ENCODE measurements at regions not wholly inside any gene's neighbourhood (a gene's known extent, or its start where the extent isn't known, plus 50 kb on each side); places are given as distances from the start of the nearest gene placed in this dataset.

GRCh38 chr4:181264893-181265292 is 978.3 kb upstream of the TENM3 start:
- H3K27me3 Mint-ChIP-seq (ENCODE audit: unreplicated experiment): peaks cover 29% of the 10 kb centered on the region
- H3K9me3 Mint-ChIP-seq (ENCODE audit: unreplicated experiment): no peaks in the 10 kb centered on the region
- H3K4me3 Mint-ChIP-seq (ENCODE audit: unreplicated experiment): no peak overlapping the region
- TF ChIP-seq CTCF (IDR thresholded peaks at IDR 0.05): no peak
- no peaks in the 10 kb centered on the region for H3K36me3 Mint-ChIP-seq (ENCODE audit: unreplicated experiment)
- H3K4me1 Mint-ChIP-seq (ENCODE audit: unreplicated experiment): no peaks in the 10 kb centered on the region
- no peak for DNase-seq (ENCODE audit: extremely low spot score, unreplicated experiment)
- H3K27ac Mint-ChIP-seq (ENCODE audit: unreplicated experiment): no peak overlapping the region

GRCh38 chr4:181265370-181265769 is 977.8 kb upstream of the TENM3 start:
- TF ChIP-seq CTCF (IDR thresholded peaks at IDR 0.05): no peak
- Mint-ChIP-seq H3K9me3 (ENCODE audit: unreplicated experiment) (no peaks in the 10 kb centered on the region), H3K27ac (ENCODE audit: unreplicated experiment) (no peak overlapping the region), H3K36me3 (ENCODE audit: unreplicated experiment) (no peaks in the 10 kb centered on the region), H3K4me3 (ENCODE audit: unreplicated experiment) (no peak overlapping the region), H3K4me1 (ENCODE audit: unreplicated experiment) (no peaks in the 10 kb centered on the region), H3K27me3 (ENCODE audit: unreplicated experiment) (peaks cover 28% of the 10 kb centered on the region)
- no peak for DNase-seq (ENCODE audit: extremely low spot score, unreplicated experiment)

- no peaks in the 10 kb centered on the region for H3K36me3 Mint-ChIP-seq (ENCODE audit: unreplicated experiment)
- peaks cover 2% of the 10 kb centered on the region for H3K27me3 Mint-ChIP-seq (ENCODE audit: unreplicated experiment)
- H3K9me3 Mint-ChIP-seq (ENCODE audit: unreplicated experiment): no peaks in the 10 kb centered on the region
- H3K27ac Mint-ChIP-seq (ENCODE audit: unreplicated experiment): no peak overlapping the region
- DNase-seq (ENCODE audit: extremely low spot score, unreplicated experiment): no peak
- no peak for TF ChIP-seq CTCF (IDR thresholded peaks at IDR 0.05)
- no peaks in the 10 kb centered on the region for H3K4me1 Mint-ChIP-seq (ENCODE audit: unreplicated experiment)
- no peak overlapping the region for H3K4me3 Mint-ChIP-seq (ENCODE audit: unreplicated experiment)
Observed at GRCh38 chr4:181271116-181271640, 972.0 kb upstream of the TENM3 start.

GRCh38 chr4:181272422-181272821 is 970.8 kb upstream of the TENM3 start:
- no peak for DNase-seq (ENCODE audit: extremely low spot score, unreplicated experiment)
- H3K27me3 Mint-ChIP-seq (ENCODE audit: unreplicated experiment): peaks cover 2% of the 10 kb centered on the region
- no peak for TF ChIP-seq CTCF (IDR thresholded peaks at IDR 0.05)
- no peak overlapping the region for H3K27ac Mint-ChIP-seq (ENCODE audit: unreplicated experiment)
- H3K36me3 Mint-ChIP-seq (ENCODE audit: unreplicated experiment): no peaks in the 10 kb centered on the region
- H3K4me3 Mint-ChIP-seq (ENCODE audit: unreplicated experiment): no peak overlapping the region
- H3K9me3 Mint-ChIP-seq (ENCODE audit: unreplicated experiment): no peaks in the 10 kb centered on the region
- H3K4me1 Mint-ChIP-seq (ENCODE audit: unreplicated experiment): no peaks in the 10 kb centered on the region

- Mint-ChIP-seq H3K36me3 (ENCODE audit: unreplicated experiment) (no peaks in the 10 kb centered on the region), H3K9me3 (ENCODE audit: unreplicated experiment) (no peaks in the 10 kb centered on the region), H3K4me3 (ENCODE audit: unreplicated experiment) (no peak overlapping the region), H3K27me3 (ENCODE audit: unreplicated experiment) (no peaks in the 10 kb centered on the region), H3K27ac (ENCODE audit: unreplicated experiment) (no peak overlapping the region), H3K4me1 (ENCODE audit: unreplicated experiment) (no peaks in the 10 kb centered on the region)
- TF ChIP-seq CTCF (IDR thresholded peaks at IDR 0.05): no peak
- no peak for DNase-seq (ENCODE audit: extremely low spot score, unreplicated experiment)
Observed at GRCh38 chr4:181278941-181279340, 964.3 kb upstream of the TENM3 start.

Data from osteocyte (in vitro differentiated cells).